ENCODE measurements at regions not wholly inside any gene's neighbourhood (a gene's known extent, or its start where the extent isn't known, plus 50 kb on each side); places are given as distances from the start of the nearest gene placed in this dataset.

- TF ChIP-seq, protein P1, sequence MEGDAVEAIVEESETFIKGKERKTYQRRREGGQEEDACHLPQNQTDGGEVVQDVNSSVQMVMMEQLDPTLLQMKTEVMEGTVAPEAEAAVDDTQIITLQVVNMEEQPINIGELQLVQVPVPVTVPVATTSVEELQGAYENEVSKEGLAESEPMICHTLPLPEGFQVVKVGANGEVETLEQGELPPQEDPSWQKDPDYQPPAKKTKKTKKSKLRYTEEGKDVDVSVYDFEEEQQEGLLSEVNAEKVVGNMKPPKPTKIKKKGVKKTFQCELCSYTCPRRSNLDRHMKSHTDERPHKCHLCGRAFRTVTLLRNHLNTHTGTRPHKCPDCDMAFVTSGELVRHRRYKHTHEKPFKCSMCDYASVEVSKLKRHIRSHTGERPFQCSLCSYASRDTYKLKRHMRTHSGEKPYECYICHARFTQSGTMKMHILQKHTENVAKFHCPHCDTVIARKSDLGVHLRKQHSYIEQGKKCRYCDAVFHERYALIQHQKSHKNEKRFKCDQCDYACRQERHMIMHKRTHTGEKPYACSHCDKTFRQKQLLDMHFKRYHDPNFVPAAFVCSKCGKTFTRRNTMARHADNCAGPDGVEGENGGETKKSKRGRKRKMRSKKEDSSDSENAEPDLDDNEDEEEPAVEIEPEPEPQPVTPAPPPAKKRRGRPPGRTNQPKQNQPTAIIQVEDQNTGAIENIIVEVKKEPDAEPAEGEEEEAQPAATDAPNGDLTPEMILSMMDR (IDR thresholded peaks at IDR 0.05): no peak
- TF ChIP-seq POLR2A (IDR thresholded peaks at IDR 0.05): no peak
Measured at GRCh38 chrX:139199933-139200332, 330.6 kb upstream of the F9 start.
